NCI-H82 (cell line): ENCODE measurements at regions not wholly inside any gene's neighbourhood (a gene's known extent, or its start where the extent isn't known, plus 50 kb on each side); places are given as distances from the start of the nearest gene placed in this dataset.

Source experiments
- DNase-seq: peaks from one replicate; lab custom pipeline; 2025; lab: John Stamatoyannopoulos, UW

DNA sequence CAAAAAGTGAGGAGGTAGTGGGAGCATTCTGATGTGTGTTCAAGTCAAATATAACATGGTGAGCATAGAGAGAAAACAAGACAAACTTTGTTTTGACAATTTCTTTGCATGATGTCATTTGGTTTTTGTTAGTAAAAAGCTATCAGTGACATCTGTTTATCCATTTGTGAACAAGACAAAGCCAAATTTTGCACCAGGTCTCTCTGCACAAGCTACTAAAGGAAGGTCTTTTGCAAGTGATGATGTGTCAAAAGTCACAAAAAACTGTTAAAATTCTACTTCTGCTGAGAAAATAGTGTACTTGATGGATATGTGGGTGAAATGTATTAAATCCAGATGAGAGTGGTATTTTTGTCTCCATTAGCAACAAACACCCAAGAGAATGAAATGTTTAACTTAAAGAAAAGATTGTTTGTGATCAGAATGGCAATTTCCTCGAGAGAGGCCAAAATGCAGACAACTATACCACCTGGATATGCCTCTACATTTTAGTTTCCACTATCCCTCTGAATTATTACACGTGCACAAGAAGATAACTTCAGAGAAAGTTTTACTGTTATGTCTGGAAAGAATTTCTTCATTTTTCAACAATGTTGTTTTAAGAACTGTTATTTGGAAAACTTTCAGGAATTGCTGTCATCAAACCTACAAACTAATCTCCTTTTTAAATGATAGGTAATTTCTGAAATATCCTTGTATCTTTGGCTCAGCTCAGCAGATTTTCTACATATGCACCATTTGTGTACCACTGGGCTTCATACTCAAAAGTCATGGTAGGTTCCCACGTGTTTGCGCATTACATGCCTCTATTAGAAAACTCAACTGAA, 807.4 kb upstream of the ADGRL2 start:
- no peak for DNase-seq

DNA sequence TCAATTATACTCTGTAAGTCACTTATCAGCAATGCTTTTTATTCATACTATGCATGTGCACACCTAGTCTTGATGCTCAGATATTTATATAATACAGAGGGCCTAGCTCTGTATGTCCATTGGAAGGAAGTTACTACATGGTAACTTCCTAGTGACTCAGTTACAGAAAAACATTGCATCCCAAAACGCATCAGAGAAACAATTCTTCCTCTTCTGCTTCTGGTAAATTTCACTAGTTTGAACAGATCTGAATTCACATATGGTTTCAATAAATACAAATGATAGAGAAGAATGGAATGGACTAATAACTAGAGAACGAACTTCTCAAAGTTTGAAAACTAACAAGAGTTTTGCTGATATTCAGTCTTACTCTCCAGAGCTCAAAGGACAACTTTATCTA, 811.3 kb upstream of the ADGRL2 start:
- DNase-seq = no peak

DNA sequence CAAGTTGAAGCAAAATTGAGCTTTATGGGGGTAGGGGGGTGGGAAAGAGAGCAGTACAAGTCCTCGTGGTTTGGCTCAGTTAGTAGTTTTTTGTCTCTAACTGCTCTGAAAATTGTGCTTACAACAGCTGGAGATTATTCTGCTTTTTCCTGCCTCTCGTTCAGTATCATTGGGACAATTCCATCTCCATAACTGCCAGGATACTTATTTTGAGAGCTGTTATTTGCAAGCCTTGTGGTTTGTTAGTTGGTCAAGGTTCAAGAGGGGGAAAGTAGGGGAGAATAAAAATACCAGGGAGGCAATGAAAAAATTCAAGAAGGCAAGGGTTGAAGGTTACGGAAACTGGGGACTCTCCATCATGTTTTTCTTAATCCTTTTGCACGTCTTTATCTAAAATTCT, 811.8 kb upstream of the ADGRL2 start:
- no peak for DNase-seq

DNA sequence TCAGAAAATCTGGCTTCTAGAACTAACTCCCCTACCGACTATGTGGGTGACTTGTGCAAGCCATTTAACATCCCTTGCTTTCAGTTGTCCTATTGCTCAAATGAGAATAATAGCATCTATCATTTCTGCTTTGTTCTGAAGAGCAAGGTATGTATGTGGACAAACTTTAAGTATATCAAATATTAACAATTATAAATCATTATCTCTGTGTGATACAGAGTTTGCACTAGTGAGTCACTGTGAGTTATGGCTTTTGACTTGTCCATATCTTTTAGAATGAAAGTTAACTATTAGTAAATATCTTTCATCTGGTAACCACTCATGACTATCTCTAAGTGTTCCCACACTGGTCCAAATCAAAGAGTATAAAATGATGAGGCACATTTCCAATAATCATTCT, 812.9 kb upstream of the ADGRL2 start:
- DNase-seq = no peak

DNA sequence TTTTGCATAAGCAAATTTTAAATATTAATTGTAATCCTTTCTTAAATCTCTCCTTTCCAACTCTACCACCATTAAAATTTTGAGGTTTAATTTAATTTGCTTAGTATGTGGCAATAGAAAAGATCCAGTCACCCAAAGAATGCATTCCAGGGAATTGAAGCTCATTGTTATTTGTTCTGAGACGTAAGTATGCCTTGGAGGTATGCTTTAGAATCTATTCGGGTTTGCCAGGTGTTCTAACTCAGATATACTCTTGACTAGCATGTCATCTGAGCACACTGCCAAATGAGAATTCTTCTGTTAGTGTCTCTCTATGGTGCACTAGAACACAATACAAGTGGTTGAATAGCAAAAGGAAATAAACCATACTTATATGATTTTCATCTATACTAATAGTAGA, 813.6 kb upstream of the ADGRL2 start:
- no peak for DNase-seq

DNA sequence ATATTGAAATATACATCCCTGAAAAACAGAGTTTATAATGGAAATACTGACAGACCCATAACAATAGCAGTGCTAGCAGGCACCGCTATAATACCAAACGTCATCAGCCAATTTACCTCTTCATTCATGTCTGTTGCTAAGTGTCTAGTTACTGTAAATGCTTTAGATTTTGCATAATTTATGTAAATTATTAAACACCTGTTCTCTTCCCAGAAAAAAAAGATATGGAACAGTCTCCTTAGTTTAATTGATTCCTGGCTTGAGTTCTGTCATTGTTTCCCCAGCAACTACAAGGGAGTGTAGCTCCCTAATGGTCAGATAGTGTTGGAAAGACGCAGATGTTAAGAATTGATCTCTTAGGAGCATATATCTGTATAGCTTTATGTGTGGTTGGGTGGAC, 817.9 kb upstream of the ADGRL2 start:
- DNase-seq = no peak

DNA sequence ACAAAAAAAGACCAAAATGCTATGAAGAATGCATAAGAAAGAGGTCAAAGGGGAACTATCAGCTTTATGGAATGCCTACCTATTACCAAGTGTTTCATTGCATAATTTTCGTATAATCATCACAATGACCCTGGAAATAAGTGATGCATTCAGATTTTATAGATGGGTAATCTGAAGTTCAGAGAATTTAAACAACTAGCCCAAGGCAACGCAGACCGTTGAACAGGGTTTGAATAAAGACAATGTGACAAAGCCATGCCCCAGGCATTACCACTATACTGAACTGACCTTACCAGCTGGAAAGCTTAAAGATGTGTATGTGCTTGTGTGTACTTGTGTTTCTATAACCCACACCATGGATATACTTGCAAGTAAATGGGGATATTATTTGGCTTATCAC, 827.6 kb upstream of the ADGRL2 start:
- DNase-seq = no peak

DNA sequence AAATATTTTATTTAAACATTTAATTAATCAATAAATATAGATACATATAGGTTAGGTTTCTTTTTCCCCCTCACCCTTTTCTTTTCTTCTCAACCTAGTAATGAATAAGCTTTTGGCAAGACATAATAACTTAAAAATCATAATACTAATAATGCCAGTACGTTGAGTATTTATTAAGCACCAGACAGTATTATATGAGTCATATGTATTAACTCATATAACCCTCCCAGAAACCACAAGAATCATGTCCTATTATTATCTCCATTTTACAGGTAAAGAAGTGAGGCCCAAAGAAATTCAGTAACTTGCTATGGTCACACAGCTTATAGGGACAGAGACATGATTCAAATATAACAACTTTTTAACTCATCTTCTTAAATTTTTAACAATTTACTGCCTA, 834.5 kb upstream of the ADGRL2 start:
- no peak for DNase-seq

DNA sequence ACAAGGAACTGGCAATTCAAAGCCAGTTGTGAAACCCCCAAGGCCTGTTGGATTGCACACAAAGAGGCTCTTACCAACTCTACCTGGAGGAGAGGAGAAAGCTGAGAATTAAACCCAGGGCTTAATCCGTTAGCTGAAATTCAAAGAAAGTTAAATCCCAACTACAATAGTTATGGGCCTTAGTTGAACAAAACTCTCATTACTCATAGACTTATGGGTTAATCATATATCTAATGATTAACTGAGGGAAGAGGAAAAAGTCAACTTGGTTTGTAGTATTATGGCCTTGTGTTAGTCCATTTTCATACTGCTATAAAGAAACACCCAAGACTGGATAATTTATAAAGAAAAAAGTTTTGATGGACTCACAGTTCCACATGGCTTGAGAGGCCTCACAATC, 838.2 kb upstream of the ADGRL2 start:
- DNase-seq = no peak

DNA sequence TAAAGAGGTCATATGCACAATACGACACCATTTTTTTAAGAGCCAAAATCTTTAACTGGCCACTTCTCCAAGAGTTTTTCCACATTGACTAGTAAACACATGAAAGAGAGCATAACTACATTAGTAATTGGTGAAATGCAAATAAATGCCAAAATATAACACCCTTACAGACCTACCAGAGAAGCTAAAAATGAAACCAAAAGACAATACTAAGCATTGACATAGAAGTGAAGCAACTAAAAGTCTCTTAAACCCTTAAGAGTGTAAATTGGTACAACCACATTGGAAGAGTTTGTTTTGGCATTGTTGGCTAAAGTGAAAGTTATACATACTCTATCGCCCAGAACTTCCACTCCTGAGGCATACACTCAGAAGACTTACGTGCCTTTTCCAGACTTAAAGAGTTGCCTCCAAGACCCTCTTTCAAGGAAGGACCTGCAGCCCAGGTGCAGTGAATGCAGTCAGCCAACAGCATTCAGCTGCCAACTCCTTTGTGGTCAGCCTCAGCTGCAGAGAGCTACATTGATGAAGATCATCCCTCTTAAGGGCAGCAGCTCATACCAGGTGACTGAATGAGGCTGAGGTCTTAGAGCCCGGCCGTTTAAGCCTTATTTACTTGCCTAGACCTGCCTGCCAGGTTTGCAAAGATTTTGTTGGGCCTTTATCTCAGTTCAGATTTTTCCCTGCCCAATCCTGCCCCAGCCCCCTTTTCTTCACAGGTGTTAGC, 839.1 kb upstream of the ADGRL2 start:
- no peak for DNase-seq

DNA sequence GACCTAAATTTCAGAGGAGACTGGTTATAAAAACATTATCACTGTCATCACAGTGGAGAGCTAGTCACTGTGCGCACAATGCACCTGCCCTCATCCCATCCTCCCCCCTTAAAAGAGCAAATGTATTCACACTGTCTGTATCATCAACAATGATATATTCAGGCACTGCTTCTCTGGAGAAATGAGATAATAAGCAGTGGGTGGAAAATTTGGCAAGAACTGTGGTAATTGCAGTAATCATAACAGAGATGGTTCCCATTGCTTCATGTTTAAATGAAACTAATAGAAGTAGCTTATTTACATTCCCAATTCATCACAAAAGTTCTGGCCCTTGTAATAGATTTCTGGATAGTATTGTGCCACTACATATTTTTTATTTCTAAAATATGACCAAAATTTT, 867.4 kb upstream of the ADGRL2 start:
- no peak for DNase-seq

DNA sequence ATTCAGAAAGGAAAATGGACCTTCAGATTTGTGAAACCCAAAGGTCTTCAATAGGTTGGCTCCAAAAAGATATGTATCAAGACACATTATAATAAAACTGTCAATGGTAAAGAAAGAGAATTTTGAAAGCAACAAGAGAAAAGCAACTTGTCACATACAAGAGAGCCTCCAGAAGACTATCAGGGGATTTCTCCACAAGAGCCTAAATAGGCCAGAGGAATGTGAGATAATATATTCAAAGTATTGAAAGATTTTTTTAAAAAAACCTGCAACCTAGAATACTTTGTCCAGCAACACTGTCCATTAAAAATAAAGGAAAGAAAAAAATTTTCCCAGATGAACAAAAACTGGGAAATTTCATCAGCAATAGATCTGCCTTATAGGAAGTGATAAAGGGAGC, 869.6 kb upstream of the ADGRL2 start:
- DNase-seq = no peak

DNA sequence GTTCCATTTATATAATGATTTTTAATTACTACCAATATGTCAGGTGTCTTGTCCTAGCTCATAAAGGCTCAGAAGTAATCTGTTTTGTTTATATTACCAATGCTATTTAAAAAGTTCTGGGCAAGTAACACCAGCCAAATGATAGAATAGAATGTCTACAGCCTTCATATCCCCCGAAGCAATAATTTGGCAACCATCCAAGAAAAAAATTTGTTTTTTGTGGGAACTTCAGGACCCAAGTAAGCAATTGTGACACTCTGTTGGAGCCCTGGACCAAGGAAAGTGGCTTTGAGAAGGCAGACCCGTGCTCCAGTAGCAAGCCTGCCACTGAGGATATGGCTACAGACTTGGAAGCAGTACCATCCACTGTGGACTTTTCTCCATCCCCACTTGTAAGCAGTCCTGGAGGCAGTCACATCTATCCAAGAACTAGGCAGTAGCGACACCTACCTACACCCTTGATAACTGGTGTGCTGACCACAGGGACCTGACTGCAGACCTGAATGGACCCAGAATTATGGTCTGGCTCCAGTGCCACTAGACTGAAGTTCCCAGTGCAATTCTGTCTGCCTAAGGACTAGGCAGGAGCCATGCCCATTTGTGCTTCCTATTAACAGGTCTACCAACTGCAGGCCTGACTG, 870.7 kb upstream of the ADGRL2 start:
- peak; percentile 5 for DNase-seq

DNA sequence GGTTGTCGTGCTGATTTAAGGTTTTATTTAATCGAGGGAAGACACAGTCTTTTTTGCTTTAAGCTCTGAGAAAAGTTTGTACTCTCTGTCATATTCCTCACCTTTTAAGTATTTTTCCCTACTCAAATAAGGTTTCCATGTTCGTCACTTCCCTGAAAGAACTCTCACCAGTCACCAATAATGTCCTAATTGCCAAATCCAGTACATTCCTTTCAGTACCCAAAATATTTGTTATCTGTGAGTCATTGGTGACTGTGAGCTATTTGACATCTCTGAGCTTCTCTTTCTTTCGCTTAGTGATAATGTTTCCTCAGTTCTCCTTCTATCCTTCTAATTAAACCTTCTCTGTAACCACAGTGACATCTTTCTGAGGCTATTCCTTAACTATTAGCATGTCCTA, 874.2 kb upstream of the ADGRL2 start:
- no peak for DNase-seq

DNA sequence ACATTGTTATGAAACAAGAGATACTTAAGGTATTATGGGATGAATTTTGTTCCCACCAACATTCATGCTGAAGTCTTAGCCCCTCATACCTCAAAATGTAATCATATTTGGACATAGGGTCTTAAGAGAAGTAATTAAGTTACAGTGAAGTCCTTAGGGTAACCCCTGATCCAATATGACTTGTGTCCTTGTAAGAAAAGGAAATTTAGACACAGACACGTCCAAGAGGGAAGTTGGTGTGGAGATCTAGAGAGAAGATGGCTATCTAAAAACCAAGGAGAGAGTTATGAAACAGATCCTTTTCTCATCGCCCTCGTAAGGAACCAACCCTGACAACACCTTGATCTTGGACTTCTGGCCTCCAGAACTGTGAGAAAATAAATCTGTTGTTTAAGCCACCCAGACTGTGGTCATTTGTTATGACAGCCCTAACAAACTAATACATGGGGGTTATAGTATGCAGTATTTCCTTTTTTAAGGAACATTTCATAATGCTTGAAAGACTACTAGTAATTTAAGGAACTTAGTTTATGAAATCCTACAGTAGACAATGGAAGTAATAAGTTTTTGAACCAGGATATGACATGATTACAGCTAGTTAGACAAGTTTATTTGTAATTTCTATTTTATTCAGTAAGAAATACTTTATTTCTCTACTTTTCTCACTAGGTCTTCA, 875.5 kb upstream of the ADGRL2 start:
- no peak for DNase-seq

DNA sequence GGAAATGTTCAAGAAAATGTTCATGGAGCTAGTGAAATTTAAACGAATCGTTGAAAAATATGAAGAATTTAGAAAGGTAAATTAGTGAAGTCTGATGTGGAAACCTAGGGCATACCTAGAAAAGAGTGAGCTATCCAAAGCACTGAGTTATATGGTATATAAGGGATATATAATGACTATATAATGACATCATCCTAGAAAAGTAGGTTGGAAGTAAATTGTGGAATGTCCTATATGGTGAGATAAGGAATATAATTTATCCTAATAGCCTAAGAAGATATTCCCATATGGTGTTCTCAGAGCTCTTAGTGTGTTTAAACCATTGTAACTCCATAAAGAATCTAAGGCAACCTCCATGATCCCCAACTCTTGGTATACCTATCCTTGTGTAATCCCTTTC, 876.4 kb upstream of the ADGRL2 start:
- DNase-seq = no peak

DNA sequence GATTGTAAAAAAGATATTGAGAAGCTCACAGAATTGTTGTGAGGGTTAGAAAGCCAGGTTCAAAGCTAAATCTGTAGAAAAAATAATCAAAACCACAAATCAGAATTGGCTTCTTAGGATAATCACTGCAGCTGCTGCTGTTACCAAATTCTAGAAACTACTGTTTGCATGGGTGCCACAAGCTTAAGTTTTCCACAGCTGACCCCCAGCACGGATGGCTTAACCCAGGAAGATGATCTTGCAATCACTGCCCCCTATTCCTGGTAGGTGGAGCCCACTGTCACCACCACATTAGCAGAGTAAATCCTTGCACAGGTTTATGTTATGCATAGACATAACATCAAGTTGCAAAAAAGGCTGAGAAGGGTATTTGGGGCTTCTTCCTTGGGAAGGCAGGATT, 877.8 kb upstream of the ADGRL2 start:
- peak; percentile 10 for DNase-seq

DNA sequence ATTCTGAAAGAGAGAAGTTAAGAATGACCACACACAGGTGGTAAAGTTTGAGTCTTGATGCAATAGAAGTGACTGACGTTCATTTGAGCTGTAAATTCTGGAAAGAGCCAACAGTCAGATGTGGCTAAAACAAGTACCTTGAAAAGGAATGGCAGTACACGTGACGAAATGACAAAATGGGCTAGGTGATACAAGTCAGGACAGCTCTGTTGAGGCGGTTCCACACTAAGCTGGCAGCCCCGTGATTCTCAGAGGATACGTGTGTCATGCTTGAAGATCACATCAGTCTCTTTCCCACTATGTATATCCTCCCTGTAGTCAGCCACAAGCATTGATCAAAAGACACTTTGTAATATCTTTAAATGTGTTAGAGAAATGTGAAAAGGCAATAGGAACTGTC, 881.3 kb upstream of the ADGRL2 start:
- no peak for DNase-seq

DNA sequence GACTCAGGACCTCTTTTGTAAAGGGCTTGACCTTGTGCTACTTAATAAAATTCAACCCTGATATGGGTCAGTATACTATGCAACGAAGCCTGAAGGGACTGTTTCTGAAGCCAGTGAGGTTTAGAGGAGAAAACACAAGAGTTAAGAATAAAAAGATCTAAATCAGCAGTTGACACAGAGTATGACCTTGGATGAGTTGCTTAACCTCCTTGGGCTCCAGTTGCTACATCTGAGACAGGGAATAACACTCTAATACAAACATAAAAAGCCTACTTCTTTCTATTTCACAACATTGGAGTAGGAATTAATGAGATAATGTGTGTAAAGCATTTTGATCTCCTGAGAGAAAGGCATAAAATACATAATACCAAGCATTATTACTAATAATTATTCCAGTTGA, 882.4 kb upstream of the ADGRL2 start:
- no peak for DNase-seq

DNA sequence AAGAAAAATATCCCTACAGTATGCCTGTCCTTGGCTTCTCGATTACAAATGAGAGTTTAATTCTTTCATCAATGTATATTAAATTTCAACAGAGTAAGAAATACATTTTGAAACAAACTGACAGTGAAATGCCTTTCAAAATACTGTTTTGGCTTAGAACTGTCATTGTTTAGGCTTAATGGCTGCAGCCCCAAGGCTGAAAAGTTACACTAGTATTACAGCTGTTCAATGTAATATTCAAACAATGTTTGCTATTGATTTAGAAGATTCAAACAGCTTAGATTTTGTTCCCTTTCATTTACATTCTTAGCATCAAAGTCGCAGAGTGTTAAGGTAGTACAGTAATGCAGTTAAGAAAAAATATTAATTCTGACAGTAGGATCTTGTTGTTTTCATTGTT, 882.9 kb upstream of the ADGRL2 start:
- DNase-seq = no peak

DNA sequence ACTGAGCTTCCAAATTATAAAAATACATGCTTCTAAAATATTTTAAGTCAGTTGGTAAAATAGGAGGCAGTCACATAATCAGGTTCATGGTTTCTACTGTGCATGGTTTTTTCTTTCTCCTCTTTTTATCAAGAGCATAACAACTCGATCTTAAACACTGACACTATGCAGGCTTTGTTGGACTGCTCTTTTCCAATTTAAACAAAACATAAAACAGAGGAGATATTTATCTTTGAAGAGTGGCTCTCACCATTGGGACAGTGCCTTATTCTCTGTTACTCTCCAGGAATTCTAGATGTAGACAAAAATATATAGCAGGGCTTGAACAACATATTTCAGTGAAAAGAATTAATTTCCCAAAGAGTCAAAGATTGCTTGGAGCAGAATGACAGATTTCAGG, 883.5 kb upstream of the ADGRL2 start:
- DNase-seq = no peak

DNA sequence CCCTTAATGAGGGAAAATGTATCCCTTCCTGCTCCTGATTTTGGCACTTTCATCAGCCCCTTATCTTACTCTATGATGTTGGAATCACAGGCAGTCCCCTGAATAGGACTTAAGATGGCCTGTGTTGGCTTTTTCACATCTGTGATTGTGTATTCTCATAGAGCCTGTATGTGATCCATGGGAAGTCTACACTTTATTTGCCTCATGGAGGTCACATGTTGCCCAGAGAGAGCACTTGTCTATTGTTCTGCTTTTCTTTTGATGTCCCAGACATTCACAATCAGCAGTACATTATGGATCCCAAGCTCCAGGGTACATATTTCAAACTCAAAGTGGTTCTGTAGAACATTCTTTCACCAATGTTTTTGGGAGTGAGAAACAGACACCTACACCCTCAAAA, 885.2 kb upstream of the ADGRL2 start:
- DNase-seq = no peak

DNA sequence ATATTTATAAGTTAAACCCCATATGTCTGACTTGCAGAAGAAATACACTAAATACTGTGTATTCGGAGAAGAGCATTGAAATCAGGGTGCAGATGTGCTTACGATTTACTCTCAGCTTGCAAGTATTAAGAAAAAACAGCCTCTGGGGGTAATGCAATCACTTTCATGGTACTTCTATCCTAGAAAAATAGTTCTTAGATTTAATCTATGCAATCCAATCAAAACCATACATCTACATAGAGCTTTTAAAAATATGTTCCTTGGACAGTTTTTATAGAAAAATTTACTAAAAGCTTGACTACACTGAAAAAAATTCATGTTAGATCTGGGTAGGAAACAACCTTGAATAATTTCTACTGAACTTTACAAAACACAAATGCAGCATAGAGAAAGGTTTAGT, 890.3 kb upstream of the ADGRL2 start:
- DNase-seq = no peak
